KMS-11 (cell line): ENCODE measurements at regions not wholly inside any gene's neighbourhood (a gene's known extent, or its start where the extent isn't known, plus 50 kb on each side); places are given as distances from the start of the nearest gene placed in this dataset.

Experiments used
- H2AFZ ChIP-seq: fragments of 200-600 bp; sonication (generic); 2 replicates; pipeline ENCODE4 v1.6.1; 2016; ENCODE audit warnings: antibody characterized with exemption, mixed run types, low read depth
- H3K27ac ChIP-seq: fragments of 200-600 bp; sonication (generic); 2 replicates; pipeline ENCODE4 v1.6.1; 2016; ENCODE audit warnings: mild to moderate bottlenecking, mixed run types
- H3K27me3 ChIP-seq: fragments of 200-600 bp; sonication (generic); 2 replicates; pipeline ENCODE4 v1.6.1; 2017; ENCODE audit warnings: mild to moderate bottlenecking, low read depth, mixed run types, moderate library complexity; ENCODE audit not compliant: insufficient read depth
- H3K36me3 ChIP-seq: fragments of 200-600 bp; sonication (generic); 2 replicates; pipeline ENCODE4 v1.6.1; 2017; ENCODE audit warnings: mild to moderate bottlenecking, mixed run types; ENCODE audit not compliant: insufficient read depth
- H3K4me1 ChIP-seq: fragments of 200-600 bp; sonication (generic); 2 replicates; pipeline ENCODE4 v1.6.1; 2016; ENCODE audit warnings: mild to moderate bottlenecking, low read depth, mixed run types; ENCODE audit not compliant: poor library complexity, severe bottlenecking
- H3K4me2 ChIP-seq: fragments of 200-600 bp; sonication (generic); 2 replicates; pipeline ENCODE4 v1.7.0; 2016; ENCODE audit warnings: mild to moderate bottlenecking, mixed run types
- H3K4me3 ChIP-seq: fragments of 200-600 bp; sonication (generic); IDR thresholded peaks from 2 replicates; pipeline ENCODE4 v1.6.1; 2017; ENCODE audit warnings: low read depth, low read length, mixed read lengths; ENCODE audit not compliant: insufficient read depth
- H3K79me2 ChIP-seq: fragments of 200-600 bp; sonication (generic); 2 replicates; pipeline ENCODE4 v1.6.1; 2016; ENCODE audit warnings: low read depth, mixed run types; ENCODE audit not compliant: insufficient read depth
- H3K9ac ChIP-seq: fragments of 200-600 bp; sonication (generic); 2 replicates; pipeline ENCODE4 v1.6.1; 2016; ENCODE audit warnings: mild to moderate bottlenecking, mixed run types
- H4K20me1 ChIP-seq: fragments of 200-600 bp; sonication (generic); 2 replicates; pipeline ENCODE4 v1.6.1; 2016; ENCODE audit warnings: mild to moderate bottlenecking, mixed run types; ENCODE audit not compliant: insufficient read depth
- TF ChIP-seq, protein P1 (sequence below): fragments of 200-600 bp; sonication (generic); conservative IDR thresholded peaks from 2 replicates; pipeline ENCODE4 v1.6.1; 2017; ENCODE audit warnings: low read depth, mild to moderate bottlenecking, antibody characterized with exemption, low read length, moderate library complexity, mixed read lengths

- no peak overlapping the region for H3K9ac ChIP-seq
- H3K27me3 ChIP-seq: no peaks in the 10 kb centered on the region
- H3K4me2 ChIP-seq: no peak overlapping the region
- no peak overlapping the region for H3K27ac ChIP-seq
- no peaks in the 10 kb centered on the region for H3K79me2 ChIP-seq
- H2AFZ ChIP-seq: no peak overlapping the region
- H3K36me3 ChIP-seq: no peaks in the 10 kb centered on the region
- H3K4me1 ChIP-seq: no peaks in the 10 kb centered on the region
- no peaks in the 10 kb centered on the region for H4K20me1 ChIP-seq
- H3K4me3 ChIP-seq: no peak overlapping the region
- TF ChIP-seq, protein P1, sequence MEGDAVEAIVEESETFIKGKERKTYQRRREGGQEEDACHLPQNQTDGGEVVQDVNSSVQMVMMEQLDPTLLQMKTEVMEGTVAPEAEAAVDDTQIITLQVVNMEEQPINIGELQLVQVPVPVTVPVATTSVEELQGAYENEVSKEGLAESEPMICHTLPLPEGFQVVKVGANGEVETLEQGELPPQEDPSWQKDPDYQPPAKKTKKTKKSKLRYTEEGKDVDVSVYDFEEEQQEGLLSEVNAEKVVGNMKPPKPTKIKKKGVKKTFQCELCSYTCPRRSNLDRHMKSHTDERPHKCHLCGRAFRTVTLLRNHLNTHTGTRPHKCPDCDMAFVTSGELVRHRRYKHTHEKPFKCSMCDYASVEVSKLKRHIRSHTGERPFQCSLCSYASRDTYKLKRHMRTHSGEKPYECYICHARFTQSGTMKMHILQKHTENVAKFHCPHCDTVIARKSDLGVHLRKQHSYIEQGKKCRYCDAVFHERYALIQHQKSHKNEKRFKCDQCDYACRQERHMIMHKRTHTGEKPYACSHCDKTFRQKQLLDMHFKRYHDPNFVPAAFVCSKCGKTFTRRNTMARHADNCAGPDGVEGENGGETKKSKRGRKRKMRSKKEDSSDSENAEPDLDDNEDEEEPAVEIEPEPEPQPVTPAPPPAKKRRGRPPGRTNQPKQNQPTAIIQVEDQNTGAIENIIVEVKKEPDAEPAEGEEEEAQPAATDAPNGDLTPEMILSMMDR: no peak
Measured at GRCh38 chr3:81043009-81043408, 718.4 kb downstream of the GBE1 start.

- Histone ChIP-seq H3K27me3 (no peaks in the 10 kb centered on the region), H3K4me3 (no peak overlapping the region), H3K27ac (no peak overlapping the region), H3K36me3 (no peaks in the 10 kb centered on the region), H3K9ac (no peak overlapping the region), H3K4me2 (no peak overlapping the region), H3K79me2 (no peaks in the 10 kb centered on the region), H3K4me1 (no peaks in the 10 kb centered on the region), H2AFZ (no peak overlapping the region), H4K20me1 (no peaks in the 10 kb centered on the region)
- TF ChIP-seq, protein P1: no peak
Measured at GRCh38 chr3:81041331-81041730, 720.1 kb downstream of the GBE1 start.

DNA sequence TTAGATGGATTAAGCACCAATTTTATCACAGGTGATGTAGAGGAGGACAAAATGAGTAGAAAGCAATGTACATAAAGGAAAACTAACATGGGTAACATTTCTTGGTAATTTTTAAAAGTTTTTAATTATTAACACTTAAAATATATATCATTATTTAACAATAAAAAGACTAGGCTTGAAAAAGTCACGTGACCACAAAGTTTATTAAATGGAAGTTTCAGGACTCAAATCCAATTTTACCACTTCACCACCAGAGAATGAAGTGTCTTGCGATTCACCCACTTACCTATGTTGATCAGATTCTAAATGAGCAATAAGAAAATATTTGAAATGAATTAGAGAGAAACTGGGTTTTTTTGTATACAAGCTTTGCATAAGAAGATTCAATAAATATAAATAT lies 721.3 kb downstream of the GBE1 start:
- Histone ChIP-seq H3K36me3 (no peaks in the 10 kb centered on the region), H3K4me3 (no peak overlapping the region), H3K27me3 (no peaks in the 10 kb centered on the region), H3K9ac (no peak overlapping the region), H3K4me2 (no peak overlapping the region), H3K27ac (no peak overlapping the region), H4K20me1 (no peaks in the 10 kb centered on the region), H2AFZ (no peak overlapping the region), H3K4me1 (no peaks in the 10 kb centered on the region), H3K79me2 (no peaks in the 10 kb centered on the region)
- TF ChIP-seq, protein P1: no peak

DNA sequence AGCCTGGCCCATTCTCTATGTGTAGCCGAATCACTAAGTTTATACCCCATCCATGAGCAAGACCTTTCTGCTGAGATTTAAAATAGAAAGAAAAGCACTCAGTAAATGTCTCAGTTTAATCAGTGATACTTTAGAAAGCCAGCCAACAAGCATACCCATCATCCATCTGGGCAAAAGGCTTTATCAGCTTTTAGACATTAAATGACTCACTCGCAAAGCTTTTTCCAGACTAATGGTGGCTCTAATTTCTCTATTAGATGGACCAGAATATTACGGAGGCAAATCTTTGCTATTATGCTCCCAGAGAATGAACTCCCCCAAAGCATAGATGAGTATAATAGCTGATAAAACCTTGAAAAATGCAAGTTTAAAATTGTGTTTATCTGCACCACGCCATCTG lies 727.8 kb downstream of the GBE1 start:
- no peaks in the 10 kb centered on the region for H3K79me2 ChIP-seq
- H3K36me3 ChIP-seq: no peaks in the 10 kb centered on the region
- TF ChIP-seq, protein P1: no peak
- H3K27ac ChIP-seq: no peak overlapping the region
- no peaks in the 10 kb centered on the region for H3K27me3 ChIP-seq
- no peaks in the 10 kb centered on the region for H3K4me1 ChIP-seq
- no peak overlapping the region for H3K4me3 ChIP-seq
- H4K20me1 ChIP-seq: no peaks in the 10 kb centered on the region
- no peak overlapping the region for H2AFZ ChIP-seq
- no peak overlapping the region for H3K4me2 ChIP-seq
- no peak overlapping the region for H3K9ac ChIP-seq
